C4-2B (cell line): ENCODE measurements at regions not wholly inside any gene's neighbourhood (a gene's known extent, or its start where the extent isn't known, plus 50 kb on each side); places are given as distances from the start of the nearest gene placed in this dataset.
"Not testable (repeated sequence)": the region's sequence is repeated elsewhere in the genome, so short reads cannot be mapped to it uniquely, and the experiment has no call there.

Source experiments
- H3K27ac ChIP-seq: fragments of 450-650 bp; 2 replicates; pipeline ENCODE4 v1.5.1; 2017
- ZFX ChIP-seq: fragments of 450-650 bp; IDR thresholded peaks from 2 replicates; pipeline ENCODE4 v1.6.1; 2017
- TF ChIP-seq, protein P1 (sequence below): fragments of 450-650 bp; conservative IDR thresholded peaks from 2 replicates; pipeline ENCODE4 v1.5.1; 2017; ENCODE audit warnings: mild to moderate bottlenecking

DNA sequence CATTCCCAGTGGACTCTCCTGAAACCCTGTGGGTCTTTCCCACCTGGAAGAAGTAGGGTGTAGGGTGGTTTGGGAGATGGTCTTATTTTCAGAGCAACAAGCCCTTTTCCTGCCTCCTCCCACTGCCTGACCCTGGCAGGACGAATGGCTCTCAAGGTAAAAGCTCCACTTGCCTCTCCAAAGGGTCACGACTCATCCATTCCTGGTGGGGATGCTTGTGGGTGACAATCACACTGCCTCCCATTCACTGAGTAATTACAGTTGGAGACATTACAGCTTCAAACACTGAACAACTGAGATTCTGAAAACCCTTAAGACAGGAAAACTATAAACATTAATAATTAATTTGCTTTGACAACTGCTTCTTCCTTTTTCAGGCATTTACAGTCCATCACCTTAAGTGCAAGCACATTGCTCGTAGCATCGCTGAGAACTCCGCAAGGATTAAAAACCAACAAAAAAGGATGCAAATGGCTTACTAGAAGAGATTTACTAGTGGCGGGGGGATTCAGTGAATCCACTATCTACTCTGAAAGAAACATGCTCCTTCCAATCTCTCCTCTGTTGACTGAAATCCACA, 199.6 kb upstream of the IRS2 start:
- peak overlapping the region; percentile 99 for H3K27ac ChIP-seq
- TF ChIP-seq ZFX: no peak
- TF ChIP-seq, protein P1, sequence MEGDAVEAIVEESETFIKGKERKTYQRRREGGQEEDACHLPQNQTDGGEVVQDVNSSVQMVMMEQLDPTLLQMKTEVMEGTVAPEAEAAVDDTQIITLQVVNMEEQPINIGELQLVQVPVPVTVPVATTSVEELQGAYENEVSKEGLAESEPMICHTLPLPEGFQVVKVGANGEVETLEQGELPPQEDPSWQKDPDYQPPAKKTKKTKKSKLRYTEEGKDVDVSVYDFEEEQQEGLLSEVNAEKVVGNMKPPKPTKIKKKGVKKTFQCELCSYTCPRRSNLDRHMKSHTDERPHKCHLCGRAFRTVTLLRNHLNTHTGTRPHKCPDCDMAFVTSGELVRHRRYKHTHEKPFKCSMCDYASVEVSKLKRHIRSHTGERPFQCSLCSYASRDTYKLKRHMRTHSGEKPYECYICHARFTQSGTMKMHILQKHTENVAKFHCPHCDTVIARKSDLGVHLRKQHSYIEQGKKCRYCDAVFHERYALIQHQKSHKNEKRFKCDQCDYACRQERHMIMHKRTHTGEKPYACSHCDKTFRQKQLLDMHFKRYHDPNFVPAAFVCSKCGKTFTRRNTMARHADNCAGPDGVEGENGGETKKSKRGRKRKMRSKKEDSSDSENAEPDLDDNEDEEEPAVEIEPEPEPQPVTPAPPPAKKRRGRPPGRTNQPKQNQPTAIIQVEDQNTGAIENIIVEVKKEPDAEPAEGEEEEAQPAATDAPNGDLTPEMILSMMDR: no peak

DNA sequence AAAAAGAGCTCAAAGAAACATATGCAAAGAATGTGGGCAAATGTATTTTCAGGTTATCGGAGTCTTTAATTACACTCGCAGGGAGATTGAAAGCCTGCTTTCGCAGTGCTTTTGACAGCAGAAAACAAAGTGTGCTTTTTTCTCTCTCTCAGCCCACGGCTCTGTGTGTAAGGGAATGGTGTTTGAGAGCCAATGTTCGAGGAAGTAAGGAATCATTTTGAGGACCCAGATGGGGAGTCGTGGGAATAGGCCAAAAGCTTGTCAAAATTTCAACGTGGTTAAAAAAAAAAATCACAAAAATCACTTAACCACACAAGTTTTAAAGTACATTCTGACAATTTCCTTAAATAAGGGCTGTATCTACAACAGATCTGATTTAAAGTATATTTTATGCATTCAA, 197.1 kb upstream of the IRS2 start:
- H3K27ac ChIP-seq: no peak overlapping the region

DNA sequence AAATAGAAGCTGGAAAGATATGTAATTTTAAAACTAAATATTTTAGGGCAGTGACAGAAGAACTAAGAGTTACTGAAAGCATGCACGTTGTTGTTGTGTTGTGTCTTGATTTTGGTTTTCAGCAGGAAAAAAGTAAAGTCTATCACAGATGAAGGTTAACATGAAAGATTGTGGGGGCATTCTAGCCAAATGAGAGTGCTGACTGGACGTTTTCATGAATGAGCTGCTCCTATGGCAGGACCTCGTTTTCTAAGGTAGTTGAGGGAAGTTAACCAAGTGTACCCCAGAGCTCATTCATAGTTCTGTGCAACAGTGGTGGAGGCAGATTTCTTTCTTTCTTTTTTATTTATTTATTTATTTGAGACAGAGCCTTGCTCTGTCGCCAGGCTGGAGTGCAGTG, 194.6 kb upstream of the IRS2 start:
- no peak overlapping the region for H3K27ac ChIP-seq
- no peak for TF ChIP-seq ZFX
- TF ChIP-seq, protein P1: no peak

More for the DNA sequence above, 197.1 kb upstream of the IRS2 start:
- TF ChIP-seq, protein P1: no peak
- TF ChIP-seq ZFX: no peak

DNA sequence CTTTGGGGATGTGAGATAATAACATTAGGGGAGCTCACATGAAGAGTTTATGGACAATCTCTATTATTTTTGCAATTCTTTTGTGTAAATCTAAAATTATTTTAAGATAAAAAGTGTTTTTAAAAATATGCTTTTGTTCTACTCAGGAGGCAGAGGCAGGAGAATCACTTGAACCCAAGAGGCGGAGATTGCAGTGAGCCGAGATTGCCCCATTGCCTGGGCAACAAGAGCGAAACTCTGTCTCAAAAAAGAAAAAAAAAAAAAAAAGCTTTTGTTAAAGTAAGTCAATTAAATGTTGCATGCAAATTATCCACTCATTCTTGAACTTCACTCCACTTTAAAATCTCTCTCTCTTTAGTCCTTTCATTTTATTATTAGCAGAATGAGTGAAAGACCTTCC, 193.3 kb upstream of the IRS2 start:
- not testable (repeated sequence) for H3K27ac ChIP-seq

DNA sequence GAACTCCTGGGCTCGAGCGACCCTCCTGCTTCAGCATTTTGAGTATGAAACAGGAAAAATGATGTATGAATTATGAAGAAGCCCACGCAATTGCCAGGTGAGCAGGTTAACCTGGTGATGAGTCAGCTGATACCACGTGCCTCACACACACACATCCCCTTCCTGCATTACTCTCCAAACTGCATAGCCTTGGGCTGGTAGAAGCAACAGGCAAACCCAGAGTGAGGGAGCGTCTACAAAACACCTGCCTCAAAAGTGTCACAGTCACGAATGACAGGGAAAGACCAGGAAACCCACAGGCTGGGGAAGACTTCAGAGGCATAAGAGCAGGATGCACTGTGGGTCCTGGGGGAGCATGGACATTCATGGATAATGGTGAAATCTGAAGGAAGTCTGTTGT, 192.8 kb upstream of the IRS2 start:
- no peak for TF ChIP-seq ZFX
- TF ChIP-seq, protein P1: no peak
- H3K27ac ChIP-seq: no peak overlapping the region

DNA sequence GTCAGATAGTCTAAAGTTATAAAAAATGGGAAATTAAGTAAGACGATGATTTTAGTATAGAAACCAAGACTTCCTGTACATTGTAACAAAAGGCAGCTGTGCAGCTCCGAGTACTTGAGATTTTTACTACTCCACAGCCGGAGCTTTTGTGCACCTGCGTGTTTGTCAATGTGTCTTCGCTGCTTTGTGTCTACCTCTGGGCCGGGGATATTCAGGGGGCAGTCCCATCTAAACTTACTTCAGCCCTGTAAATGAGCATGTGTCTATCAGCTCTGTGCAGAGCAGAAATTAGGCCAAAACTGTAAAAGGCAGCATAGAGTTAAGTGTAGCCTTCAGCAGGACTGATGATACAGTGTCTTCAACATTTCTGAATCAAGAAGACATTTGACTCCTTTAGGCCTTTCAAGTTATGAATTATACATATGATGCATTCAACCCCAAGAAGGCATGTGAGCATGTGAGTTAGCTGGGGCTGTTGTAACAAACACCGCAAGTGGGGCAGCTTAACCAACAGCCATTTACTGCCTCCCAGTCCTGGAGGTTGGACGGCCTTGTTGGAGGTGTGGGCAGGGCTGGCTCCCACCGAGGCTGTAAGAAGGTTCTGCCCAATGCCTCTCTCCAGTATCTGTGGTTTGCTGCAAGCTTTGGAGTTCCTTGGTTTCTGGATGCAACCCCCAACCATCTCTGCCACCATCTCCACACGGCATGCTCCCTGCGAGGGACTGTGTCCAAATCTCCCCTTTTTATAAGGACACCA, 191.0 kb upstream of the IRS2 start:
- TF ChIP-seq ZFX: no peak
- TF ChIP-seq, protein P1: no peak
- no peak overlapping the region for H3K27ac ChIP-seq

DNA sequence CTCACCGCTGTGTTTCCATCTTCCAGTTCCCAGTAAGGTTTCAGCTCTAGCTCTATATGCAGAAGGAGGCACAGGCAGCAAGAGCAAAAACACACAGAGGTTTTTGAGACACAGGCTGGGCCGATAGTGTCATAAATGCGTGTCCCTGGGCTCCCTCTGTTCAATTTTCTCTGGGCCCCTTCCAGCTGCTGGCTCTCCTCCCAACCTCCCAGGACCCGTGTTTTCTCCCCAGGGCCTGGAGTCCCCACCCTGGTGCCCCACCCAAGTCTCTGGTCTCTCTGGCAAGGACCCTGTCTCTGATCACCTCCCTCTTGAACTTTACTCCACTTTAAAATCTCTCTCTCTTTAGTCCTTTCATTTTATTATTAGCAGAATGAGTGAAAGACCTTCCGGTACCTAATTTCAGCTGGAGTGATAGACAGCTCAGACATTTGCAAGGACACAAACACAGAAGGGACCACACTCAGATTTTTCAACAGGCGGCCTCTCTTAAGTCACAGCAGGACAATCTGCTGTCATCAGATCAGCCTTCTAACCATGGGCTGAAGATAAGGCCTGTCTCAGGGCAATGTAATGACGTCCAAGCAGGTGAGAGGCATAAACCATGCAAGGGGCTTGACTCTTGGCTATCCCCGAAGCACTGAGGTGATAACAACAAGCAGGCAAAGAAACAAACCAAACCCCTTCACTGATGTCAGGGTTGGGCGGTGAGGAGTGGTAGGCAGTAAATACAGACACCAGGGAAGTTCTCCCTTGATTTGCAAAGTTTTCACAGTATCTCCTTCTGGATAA, 190.0 kb upstream of the IRS2 start:
- H3K27ac ChIP-seq: no peak overlapping the region
- TF ChIP-seq, protein P1: no peak
- TF ChIP-seq ZFX: no peak
